IPS DF 6.9 (cell line): ENCODE measurements at regions not wholly inside any gene's neighbourhood (a gene's known extent, or its start where the extent isn't known, plus 50 kb on each side); places are given as distances from the start of the nearest gene placed in this dataset.

Source experiments
- DNase-seq: peaks from one replicate; pipeline ENCODE4 v3.0.0-alpha.2; 2013; ENCODE audit warnings: low read depth, low spot score
- H3K27ac ChIP-seq: one replicate; pipeline ENCODE4 v1.5.1; 2013; ENCODE audit warnings: low read length, control low read depth
- H3K27me3 ChIP-seq: 2 replicates; pipeline ENCODE4 v1.6.1; 2013; ENCODE audit warnings: mild to moderate bottlenecking, low read length; ENCODE audit not compliant: control insufficient read depth, insufficient read depth
- H3K36me3 ChIP-seq: 2 replicates; pipeline ENCODE4 v1.6.1; 2013; ENCODE audit warnings: low read length; ENCODE audit not compliant: control insufficient read depth, insufficient read depth
- H3K4me1 ChIP-seq: 2 replicates; pipeline ENCODE4 v1.6.1; 2013; ENCODE audit warnings: low read length; ENCODE audit not compliant: control insufficient read depth, insufficient read depth
- H3K4me3 ChIP-seq: 2 replicates; pipeline ENCODE4 v1.5.1; 2013; ENCODE audit warnings: mild to moderate bottlenecking, low read length
- H3K9me3 ChIP-seq: 2 replicates; pipeline ENCODE4 v1.6.1; 2013; ENCODE audit warnings: low read length, inconsistent platforms; ENCODE audit not compliant: control insufficient read depth, insufficient read depth
- WGBS: extraction: QIAGEN DNeasy Blood & Tissue Kit; methylation state at CpG from one replicate; pipeline ENCODE4 v1.1.7; 2013; ENCODE audit warnings: mixed read lengths, missing lambda C conversion rate; ENCODE audit not compliant: insufficient read length, insufficient coverage; 5-methylcytosine and 5-hydroxymethylcytosine counted together

GRCh38 chr6:113169484-113169883, 687.7 kb upstream of the MARCKS start:
- H3K9me3 ChIP-seq = no peaks in the 10 kb centered on the region
- H3K4me3 ChIP-seq = no peak overlapping the region
- WGBS = no CpG with 5 or more reads among the region's 1 CpG
- DNase-seq = no peak
- H3K27me3 ChIP-seq = no peaks in the 10 kb centered on the region
- H3K4me1 ChIP-seq = no peaks in the 10 kb centered on the region
- no peak overlapping the region for H3K27ac ChIP-seq
- H3K36me3 ChIP-seq = no peaks in the 10 kb centered on the region

DNA sequence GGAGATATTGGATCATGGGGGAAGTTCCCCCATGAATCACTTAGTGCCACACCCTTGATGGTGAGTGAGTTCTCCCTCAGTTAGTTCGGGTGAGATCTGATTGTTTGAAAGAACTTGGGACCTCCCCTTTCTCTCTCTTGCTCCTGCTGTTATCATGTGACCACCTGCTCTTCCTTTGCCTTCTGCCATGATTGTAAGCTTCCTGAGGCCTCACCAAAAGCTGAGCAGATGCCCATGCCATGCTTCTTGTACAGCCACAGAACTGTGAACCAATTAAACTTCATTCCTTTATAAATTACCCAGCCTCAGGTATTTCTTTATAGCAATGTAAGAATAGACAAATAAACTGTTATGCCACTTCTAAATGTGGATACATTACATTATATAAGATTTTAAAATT, 686.7 kb upstream of the MARCKS start:
- Histone ChIP-seq H3K27me3 (no peaks in the 10 kb centered on the region), H3K4me1 (no peaks in the 10 kb centered on the region), H3K4me3 (no peak overlapping the region), H3K9me3 (no peaks in the 10 kb centered on the region), H3K36me3 (no peaks in the 10 kb centered on the region), H3K27ac (no peak overlapping the region)
- no peak for DNase-seq
- WGBS = no CpG with 5 or more reads among the region's 1 CpG

DNA sequence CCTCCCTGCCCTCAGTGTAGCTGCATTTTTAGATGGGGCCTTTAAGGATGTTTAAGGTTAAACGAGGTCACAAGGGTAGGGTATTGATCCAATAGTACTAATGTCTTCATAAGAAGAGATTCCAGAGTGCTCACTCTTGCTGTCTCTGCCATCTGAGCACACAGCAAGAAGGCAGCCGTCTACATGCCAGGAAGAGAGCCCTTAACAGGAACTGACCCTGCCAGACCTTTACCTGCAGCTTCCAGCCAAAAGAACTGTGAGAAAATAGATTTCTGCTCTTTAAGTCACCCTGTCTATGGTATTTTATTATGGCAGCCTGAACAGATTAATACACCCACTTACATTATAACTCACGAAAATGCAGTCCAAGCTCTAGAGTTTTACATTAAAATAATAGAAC, 685.3 kb upstream of the MARCKS start:
- no peaks in the 10 kb centered on the region for H3K9me3 ChIP-seq
- no peak overlapping the region for H3K27ac ChIP-seq
- no peak for DNase-seq
- no peak overlapping the region for H3K4me3 ChIP-seq
- no peaks in the 10 kb centered on the region for H3K36me3 ChIP-seq
- WGBS = no CpG with 5 or more reads among the region's 3 CpGs
- no peaks in the 10 kb centered on the region for H3K27me3 ChIP-seq
- no peaks in the 10 kb centered on the region for H3K4me1 ChIP-seq

DNA sequence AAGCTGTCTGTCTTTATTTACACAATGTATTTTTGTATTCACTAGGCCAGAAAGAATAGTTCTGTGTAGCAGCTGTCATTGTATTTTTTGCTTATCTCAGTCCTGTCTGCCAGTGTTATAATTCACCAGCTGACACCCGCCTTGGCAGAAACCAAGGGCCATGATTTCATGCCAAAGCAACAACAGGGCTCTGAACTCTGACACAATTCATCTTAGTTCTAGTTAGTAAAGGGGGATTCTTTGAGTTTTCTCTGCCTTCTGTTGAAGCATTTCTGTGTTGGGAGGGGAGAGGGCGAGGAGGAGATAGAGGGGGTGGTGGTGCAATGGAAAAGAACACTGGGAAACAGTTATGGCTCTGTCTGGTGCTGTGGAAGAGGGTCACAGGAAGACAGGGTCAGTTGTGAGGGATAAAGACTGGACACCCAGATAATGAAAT, 684.6 kb upstream of the MARCKS start:
- WGBS = no CpG with 5 or more reads among the region's 2 CpGs
- H3K27me3 ChIP-seq = no peaks in the 10 kb centered on the region
- H3K36me3 ChIP-seq = no peaks in the 10 kb centered on the region
- H3K4me1 ChIP-seq = no peaks in the 10 kb centered on the region
- no peak overlapping the region for H3K27ac ChIP-seq
- DNase-seq = no peak
- H3K9me3 ChIP-seq = no peaks in the 10 kb centered on the region
- H3K4me3 ChIP-seq = no peak overlapping the region

DNA sequence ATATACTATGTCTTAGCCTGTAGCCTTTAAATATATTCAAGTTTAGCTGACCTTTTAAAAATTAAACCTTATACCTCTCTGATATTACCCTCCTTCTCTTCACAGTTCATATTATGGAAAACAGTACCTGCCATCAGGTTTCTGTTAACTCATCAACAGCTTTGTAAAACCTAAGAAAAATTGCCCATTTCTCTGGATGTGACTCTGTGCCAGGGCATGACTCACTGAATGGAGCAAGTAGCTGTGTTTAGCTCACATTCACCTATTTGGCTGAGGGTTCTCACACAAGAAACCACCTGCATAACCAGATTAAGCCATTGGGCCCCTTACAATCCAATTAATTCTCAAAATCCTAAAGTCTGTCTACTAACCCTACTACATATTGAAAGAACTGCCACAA, 678.8 kb upstream of the MARCKS start:
- no peaks in the 10 kb centered on the region for H3K27me3 ChIP-seq
- H3K4me1 ChIP-seq = no peaks in the 10 kb centered on the region
- H3K27ac ChIP-seq = no peak overlapping the region
- DNase-seq = no peak
- no peaks in the 10 kb centered on the region for H3K9me3 ChIP-seq
- H3K4me3 ChIP-seq = no peak overlapping the region
- no peaks in the 10 kb centered on the region for H3K36me3 ChIP-seq

- Histone ChIP-seq H3K4me3 (no peak overlapping the region), H3K9me3 (no peaks in the 10 kb centered on the region), H3K36me3 (no peaks in the 10 kb centered on the region), H3K4me1 (no peaks in the 10 kb centered on the region), H3K27me3 (no peaks in the 10 kb centered on the region), H3K27ac (no peak overlapping the region)
- no peak for DNase-seq
- WGBS = no CpG with 5 or more reads among the region's 3 CpGs
Measured at GRCh38 chr6:113181164-113181563, 676.0 kb upstream of the MARCKS start.

- Histone ChIP-seq H3K4me3 (no peak overlapping the region), H3K36me3 (no peaks in the 10 kb centered on the region), H3K4me1 (no peaks in the 10 kb centered on the region), H3K9me3 (no peaks in the 10 kb centered on the region), H3K27me3 (no peaks in the 10 kb centered on the region), H3K27ac (no peak overlapping the region)
- no CpG with 5 or more reads among the region's 3 CpGs for WGBS
- no peak for DNase-seq
Measured at GRCh38 chr6:113182370-113183141, 674.6 kb upstream of the MARCKS start.

DNA sequence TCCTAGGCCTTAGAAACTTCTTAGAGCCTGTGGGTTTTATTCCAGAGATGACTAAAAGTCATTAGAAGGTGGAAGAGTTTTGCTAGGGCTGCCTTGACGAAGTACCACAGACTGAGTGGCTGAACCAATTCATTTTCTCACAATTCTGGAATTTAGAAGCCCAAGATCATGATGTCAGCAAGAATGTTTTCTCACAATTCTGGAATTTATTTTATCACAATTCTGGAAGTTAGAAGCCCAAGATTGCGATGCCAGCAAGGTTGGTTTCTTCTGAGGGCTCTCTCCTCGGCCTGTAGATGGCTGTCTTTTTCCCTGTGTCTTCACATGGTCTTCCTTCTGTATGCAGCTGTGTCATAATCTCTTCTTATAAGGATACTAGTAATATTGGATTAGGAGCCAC, 672.9 kb upstream of the MARCKS start:
- Histone ChIP-seq H3K27me3 (no peaks in the 10 kb centered on the region), H3K27ac (no peak overlapping the region), H3K4me3 (no peak overlapping the region), H3K36me3 (no peaks in the 10 kb centered on the region), H3K9me3 (no peaks in the 10 kb centered on the region), H3K4me1 (no peaks in the 10 kb centered on the region)
- WGBS = no CpG with 5 or more reads among the region's 3 CpGs
- DNase-seq = no peak

DNA sequence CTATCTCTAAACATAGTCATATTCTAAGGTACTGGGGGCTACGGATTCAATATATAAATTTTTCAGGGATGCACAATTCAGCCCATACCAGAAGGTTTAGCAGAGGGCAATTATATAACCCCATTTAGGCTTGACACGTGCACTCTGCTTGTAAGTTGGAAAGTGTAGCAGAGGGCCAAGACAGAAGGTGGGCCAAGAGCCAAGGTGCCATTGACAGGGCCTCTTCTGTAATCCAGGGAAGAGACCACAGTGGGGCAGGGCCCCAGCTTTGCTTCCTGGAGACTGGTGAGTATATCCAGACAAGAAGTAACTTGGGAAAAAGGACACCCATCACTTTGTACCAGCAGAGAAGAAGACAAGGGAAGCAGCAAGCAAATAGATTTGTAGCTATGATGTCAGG, 672.4 kb upstream of the MARCKS start:
- Histone ChIP-seq H3K4me1 (no peaks in the 10 kb centered on the region), H3K27me3 (no peaks in the 10 kb centered on the region), H3K4me3 (no peak overlapping the region), H3K9me3 (no peaks in the 10 kb centered on the region), H3K36me3 (no peaks in the 10 kb centered on the region), H3K27ac (no peak overlapping the region)
- no CpG with 5 or more reads among the region's 2 CpGs for WGBS
- DNase-seq = no peak

- H3K27ac ChIP-seq = no peak overlapping the region
- H3K36me3 ChIP-seq = no peaks in the 10 kb centered on the region
- H3K27me3 ChIP-seq = no peaks in the 10 kb centered on the region
- DNase-seq = no peak
- no peaks in the 10 kb centered on the region for H3K4me1 ChIP-seq
- no peaks in the 10 kb centered on the region for H3K9me3 ChIP-seq
- no peak overlapping the region for H3K4me3 ChIP-seq
Measured at GRCh38 chr6:113185299-113185698, 671.8 kb upstream of the MARCKS start.

GRCh38 chr6:113187661-113188060, 669.5 kb upstream of the MARCKS start:
- no peak for DNase-seq

More at GRCh38 chr6:113187661-113188060, 669.5 kb upstream of the MARCKS start:
- Histone ChIP-seq H3K4me1 (no peaks in the 10 kb centered on the region), H3K27ac (no peak overlapping the region), H3K27me3 (no peaks in the 10 kb centered on the region), H3K9me3 (no peaks in the 10 kb centered on the region), H3K36me3 (no peaks in the 10 kb centered on the region), H3K4me3 (no peak overlapping the region)
- WGBS = no CpG with 5 or more reads among the region's 1 CpG
